ES-I3 (cell line): ENCODE measurements at regions not wholly inside any gene's neighbourhood (a gene's known extent, or its start where the extent isn't known, plus 50 kb on each side); places are given as distances from the start of the nearest gene placed in this dataset.

ENCODE experiments used
- H3K36me3 ChIP-seq: 2 replicates; pipeline ENCODE4 v1.6.1; 2013; ENCODE audit warnings: mild to moderate bottlenecking, low read length, control low read depth, moderate library complexity; ENCODE audit not compliant: insufficient read depth
- H3K4me1 ChIP-seq: 2 replicates; pipeline ENCODE4 v1.6.1; 2013; ENCODE audit warnings: mild to moderate bottlenecking, control low read depth, low read length; ENCODE audit not compliant: insufficient read depth
- H3K9ac ChIP-seq: 2 replicates; pipeline ENCODE4 v1.6.1; 2013; ENCODE audit warnings: low read depth, mild to moderate bottlenecking, low read length, moderate library complexity
- H3K9me3 ChIP-seq: 2 replicates; pipeline ENCODE4 v1.6.1; 2013; ENCODE audit warnings: mild to moderate bottlenecking, low read length, moderate library complexity; ENCODE audit not compliant: control insufficient read depth, insufficient read depth

DNA sequence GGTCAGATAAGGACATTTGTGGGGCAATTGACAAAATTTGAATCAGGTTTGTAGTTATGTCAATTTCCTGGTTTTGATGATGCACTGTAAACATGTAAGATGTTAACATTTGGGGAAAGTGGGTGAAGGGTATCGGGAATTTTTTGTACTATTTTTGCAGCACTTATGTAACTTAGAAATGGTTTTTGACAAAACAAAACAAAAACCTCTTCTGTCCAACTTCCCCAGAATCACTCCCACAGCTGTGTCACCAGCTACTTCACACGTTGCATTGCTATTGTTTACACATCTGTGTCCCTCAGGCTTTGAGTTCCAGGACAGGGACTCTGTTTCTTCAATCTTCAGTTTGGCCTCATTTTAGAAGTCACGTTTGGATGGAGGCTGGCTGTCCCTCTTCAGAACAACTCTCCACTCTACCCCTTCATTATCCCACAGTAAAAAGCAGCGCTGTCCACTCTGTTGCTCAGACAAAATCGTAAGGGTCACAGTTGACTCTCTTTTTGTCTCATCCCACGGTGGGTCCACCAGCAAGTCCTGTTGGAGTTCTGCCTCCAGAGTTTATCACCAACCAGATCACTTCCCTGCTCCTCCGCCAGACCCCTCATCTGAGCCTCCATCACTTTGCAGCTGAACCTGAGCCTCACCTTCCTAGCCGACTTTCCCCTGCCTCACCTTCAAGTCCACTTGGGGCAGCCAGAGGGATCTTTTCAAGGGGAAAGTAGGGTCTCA is 63.2 kb downstream of the NENF start:
- Histone ChIP-seq H3K9ac (no peak overlapping the region), H3K4me1 (no peaks in the 10 kb centered on the region; the same call in none of the 2 replicates), H3K9me3 (no peaks in the 10 kb centered on the region), H3K36me3 (no peaks in the 10 kb centered on the region)

DNA sequence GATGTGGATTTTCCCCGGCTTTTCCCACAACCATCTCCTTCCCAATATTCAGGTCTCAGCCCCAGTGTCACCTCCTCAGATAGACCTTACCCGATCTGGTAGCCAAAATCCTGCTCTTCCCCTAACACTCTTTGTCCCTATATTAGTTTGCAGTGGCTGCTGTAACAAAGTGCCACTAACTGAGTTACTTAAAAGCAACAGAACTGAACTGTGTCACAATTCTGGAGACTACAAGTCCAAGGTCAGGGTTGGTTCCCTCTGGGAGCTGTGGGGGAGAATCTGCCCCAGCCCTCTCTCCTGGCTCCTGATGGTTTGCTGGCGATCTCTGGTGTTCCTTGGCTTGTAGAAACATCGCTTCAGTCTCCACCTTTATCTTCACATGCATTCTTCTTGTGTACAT is 64.0 kb downstream of the NENF start:
- H3K9ac ChIP-seq: no peak overlapping the region
- no peaks in the 10 kb centered on the region for H3K9me3 ChIP-seq
- H3K36me3 ChIP-seq: no peaks in the 10 kb centered on the region
- H3K4me1 ChIP-seq: no peaks in the 10 kb centered on the region; the same call in none of the 2 replicates

DNA sequence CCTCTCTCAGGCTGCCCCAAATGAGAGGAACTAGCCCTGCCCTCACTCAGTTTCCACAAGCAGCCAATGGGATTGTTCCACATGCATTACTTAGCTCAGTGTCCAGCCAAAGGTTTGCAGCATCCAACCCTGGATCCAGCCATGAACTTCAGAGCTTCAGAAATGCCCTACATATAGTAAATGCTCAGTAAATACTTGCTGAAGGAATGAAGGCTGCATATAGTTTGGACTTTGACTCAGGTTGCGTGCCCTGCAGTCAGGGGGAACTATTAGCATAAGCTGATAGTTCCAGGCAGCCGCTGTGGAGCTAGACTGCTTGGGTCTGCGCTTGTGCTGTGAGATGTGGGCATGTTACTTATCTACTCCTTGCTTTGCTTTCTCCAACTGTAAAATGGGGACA is 64.8 kb downstream of the NENF start:
- H3K9ac ChIP-seq: no peak overlapping the region
- H3K36me3 ChIP-seq: no peaks in the 10 kb centered on the region
- no peaks in the 10 kb centered on the region for H3K9me3 ChIP-seq
- no peaks in the 10 kb centered on the region; the same call in none of the 2 replicates for H3K4me1 ChIP-seq

DNA sequence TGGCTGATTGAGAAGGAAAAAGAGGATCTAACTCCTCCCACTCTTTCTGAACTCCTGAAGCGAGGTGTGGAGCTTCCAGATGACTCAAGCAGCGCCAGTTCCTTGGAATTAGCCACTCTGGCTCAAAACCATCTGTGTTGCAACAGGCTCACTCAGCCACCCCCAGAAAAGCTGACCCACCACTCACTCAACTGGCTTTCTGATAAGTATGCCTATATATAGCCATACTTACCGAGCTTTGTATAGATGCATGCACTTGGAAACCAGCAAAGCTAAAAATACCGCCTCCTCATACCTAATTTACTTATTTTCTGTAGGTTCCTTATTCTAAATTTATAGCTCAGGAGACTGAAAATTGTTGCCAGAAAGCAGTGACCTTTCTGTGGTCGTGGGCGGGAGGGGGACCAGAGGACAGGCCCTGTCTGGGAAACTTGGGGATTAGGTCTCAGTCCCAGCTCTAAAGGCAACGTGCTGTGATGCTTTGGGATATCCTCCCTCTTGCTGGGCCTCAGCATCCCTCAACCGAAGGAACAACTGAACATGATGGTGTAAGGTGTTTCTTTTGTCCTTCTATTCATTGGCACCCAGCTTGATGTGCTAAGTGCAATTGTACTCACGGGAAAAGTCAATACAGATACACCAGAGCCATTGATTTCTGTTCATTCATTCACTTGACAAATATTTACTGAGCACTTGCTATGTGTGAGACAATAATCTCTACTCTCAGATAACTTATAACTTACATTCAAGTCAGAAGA is 65.7 kb downstream of the NENF start:
- Histone ChIP-seq H3K4me1 (no peaks in the 10 kb centered on the region; the same call in none of the 2 replicates), H3K9me3 (no peaks in the 10 kb centered on the region), H3K9ac (no peak overlapping the region), H3K36me3 (no peaks in the 10 kb centered on the region)

DNA sequence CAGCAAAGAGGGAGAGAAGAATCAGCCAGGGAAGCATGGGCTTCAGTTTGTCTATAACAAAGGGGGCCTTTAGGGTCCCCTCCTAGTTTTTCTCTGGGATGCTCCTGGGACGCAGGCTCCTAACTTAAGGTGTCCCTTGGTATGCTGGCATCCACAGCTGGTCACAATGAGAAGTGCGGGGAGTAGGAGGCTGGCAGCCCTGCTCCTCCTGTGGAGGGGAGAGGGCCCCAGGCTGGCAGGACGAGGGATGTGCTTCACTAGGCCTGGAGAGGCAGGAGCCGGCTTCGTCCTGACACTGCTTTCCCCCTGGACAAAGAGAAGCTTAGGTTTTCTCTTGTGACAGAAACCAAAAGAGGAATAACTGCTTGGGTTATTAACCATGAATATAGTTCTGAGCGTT is 67.6 kb downstream of the NENF start:
- no peak overlapping the region for H3K9ac ChIP-seq
- no peaks in the 10 kb centered on the region; the same call in none of the 2 replicates for H3K4me1 ChIP-seq
- no peaks in the 10 kb centered on the region for H3K9me3 ChIP-seq
- H3K36me3 ChIP-seq: no peaks in the 10 kb centered on the region

DNA sequence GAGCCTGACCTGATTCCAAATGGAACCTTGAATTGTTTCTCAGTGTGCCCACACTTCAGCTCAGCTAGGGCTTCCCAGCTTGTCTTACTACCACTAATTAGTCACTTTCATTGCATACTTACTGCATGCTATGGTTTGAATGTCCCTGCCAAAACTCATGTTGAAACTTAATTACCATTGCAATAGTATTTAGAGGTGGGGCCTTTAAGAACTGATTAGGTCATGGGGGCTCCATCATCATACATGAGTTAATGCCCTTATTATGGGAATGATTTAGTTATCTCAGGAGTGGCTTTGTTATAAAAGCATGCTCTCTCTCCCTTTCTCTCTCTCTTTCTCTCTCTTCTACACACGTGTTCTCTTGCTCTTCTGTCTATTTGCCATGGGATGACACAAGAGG is 68.3 kb downstream of the NENF start:
- no peak overlapping the region for H3K9ac ChIP-seq
- no peaks in the 10 kb centered on the region; the same call in none of the 2 replicates for H3K4me1 ChIP-seq
- no peaks in the 10 kb centered on the region for H3K9me3 ChIP-seq
- no peaks in the 10 kb centered on the region for H3K36me3 ChIP-seq

DNA sequence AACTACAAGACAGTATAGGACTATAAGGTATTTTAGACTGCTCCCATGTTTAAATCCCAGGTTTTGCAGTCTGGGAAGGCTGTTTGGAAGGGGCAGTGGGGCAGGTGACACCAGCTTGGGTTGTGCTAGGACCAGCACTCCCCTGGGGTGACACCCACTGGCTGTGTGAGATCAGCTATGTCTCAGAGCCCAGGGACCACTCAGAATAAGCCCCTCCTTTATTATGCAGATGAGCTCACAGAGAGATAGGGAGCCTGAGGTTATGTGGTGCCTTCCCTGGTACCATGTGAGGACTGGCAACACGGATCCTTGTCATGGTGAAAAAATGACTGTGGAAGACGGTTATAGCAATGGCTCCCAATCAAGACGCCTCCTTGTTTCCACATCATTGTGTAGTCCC is 71.0 kb downstream of the NENF start:
- H3K4me1 ChIP-seq: peaks cover 10% of the 10 kb centered on the region
- H3K36me3 ChIP-seq: no peaks in the 10 kb centered on the region
- no peaks in the 10 kb centered on the region for H3K9me3 ChIP-seq
- H3K9ac ChIP-seq: no peak overlapping the region

DNA sequence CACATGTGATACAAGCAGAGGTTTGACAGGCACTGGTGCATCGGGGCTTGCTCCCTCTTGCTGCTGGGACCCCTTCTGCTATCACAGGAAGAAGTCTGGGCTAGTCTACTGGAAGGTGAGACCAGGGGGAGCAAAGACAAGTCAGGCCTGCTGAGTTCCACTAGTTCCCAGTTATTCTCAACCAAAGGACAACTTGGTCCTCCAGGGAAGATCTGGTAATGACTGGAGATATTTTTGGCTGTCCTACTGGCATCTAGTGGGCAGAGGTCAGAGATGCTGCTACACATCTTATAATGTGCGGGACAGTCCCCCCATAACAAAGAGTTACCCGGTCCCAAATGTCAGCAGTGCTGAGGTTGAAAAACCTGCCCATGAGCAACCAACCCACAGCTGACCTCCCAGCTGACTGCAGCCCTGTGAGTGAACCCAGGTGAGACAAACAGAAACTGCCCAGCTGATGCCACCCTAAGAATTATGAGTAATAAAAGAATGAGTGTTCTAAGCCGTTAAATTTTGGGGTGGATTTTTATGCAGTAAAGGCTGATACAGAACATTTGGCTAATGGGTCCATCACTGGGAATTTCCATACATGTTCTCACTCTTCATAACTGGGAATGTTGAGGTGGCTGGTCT is 71.6 kb downstream of the NENF start:
- Histone ChIP-seq H3K36me3 (no peaks in the 10 kb centered on the region), H3K9ac (no peak overlapping the region), H3K4me1 (peaks cover 10% of the 10 kb centered on the region), H3K9me3 (no peaks in the 10 kb centered on the region)

DNA sequence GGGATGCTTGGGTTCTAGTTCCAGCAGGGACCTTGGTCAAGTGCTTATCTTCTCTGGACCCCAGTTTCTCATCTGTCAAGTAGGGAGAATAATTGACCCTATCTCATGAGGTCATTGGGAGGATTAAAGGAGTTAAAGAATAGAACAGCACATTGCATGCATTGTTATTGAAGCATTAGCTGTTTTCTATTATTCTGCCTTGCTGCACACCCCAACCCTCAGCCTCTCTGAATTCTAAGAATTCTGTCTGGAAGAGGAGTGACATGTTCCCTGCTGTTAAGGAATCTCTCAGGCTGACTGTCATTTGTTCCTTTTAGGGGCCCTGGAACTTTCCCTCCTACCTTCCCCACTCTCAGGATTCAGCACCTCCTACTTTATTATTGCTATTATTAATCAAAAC is 73.9 kb downstream of the NENF start:
- H3K36me3 ChIP-seq: no peaks in the 10 kb centered on the region
- no peak overlapping the region for H3K9ac ChIP-seq
- H3K4me1 ChIP-seq: peaks cover 10% of the 10 kb centered on the region
- no peaks in the 10 kb centered on the region for H3K9me3 ChIP-seq

DNA sequence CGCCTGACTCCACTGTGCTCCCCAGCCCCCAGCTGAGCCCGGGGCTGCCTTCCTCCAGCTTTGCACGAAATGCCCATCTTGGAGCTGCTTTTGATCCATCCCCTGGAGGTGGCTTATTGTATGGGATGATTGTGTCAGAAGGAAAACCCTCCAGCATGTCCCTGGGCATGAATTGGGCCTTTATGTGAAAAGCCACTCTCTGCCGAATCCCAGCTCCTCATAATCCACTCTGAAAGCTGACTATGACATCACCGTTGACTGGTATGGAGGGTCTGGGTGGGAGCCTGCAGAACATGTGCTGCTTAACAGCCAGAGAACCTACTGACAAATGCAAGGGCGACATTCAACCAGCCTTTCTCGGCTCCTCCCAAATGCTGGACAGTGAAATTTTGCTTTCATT is 74.6 kb downstream of the NENF start:
- Histone ChIP-seq H3K36me3 (no peaks in the 10 kb centered on the region), H3K9me3 (no peaks in the 10 kb centered on the region), H3K4me1 (peaks cover 13% of the 10 kb centered on the region), H3K9ac (no peak overlapping the region)

DNA sequence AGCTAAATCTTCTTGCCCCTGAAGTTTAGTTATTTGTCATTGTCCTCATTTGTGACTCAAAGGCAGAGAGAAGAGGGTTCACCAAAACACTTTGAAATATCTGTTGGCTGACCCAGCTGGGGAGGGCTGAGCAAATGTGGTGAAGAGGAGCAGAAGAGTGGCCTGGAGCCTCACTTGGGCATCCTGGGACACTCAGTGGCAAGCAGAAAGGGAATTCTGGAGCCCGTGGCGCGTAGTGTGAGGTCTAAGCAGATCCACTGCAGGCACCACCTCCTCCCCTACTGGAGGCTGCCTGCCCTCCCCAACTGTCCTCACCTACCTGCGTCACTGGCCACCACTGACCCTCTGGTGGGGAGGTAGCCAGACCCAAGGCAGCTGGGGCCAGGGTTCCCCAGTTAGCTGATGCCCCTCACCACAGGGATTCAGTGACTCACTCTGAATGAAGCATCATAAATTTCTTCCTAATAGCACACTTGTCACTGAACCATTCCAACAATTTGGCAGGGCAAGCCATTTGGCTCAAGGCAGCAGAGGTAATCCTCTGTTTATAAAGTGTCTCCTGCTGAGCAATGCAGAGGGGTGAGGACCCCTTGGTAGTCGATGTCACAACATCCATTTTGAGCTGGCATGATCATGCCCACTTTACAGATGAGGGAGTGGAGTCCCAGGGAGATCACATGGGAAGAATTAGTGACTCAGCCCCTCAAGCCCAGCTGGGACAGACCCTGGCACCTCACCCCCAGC is 80.3 kb downstream of the NENF start:
- Histone ChIP-seq H3K9ac (no peak overlapping the region), H3K9me3 (no peaks in the 10 kb centered on the region), H3K36me3 (no peaks in the 10 kb centered on the region), H3K4me1 (peaks cover 9% of the 10 kb centered on the region; the same call in 1 of the 2 replicates)

DNA sequence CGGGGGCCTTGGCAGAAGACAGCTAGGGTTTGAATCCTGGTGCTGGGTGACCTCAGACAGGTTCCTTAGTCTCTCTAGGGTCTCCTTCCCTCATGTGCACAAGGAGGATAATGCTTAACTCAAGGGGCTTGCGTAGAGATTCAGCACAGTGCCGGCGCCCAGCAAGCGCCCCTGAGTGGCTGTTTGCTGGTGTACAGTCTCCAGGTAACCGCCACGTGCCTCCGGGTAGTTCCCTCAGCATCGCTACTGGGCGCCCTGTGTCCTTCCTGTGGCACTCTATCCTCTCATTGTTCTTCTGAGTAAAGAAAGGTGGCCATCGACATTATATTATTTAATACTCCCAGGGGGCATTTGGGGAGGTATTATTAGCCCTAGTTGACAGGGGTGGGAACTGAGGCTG is 80.9 kb downstream of the NENF start:
- H3K9me3 ChIP-seq: no peaks in the 10 kb centered on the region
- peaks cover 9% of the 10 kb centered on the region; the same call in 1 of the 2 replicates for H3K4me1 ChIP-seq
- no peaks in the 10 kb centered on the region for H3K36me3 ChIP-seq
- no peak overlapping the region for H3K9ac ChIP-seq

DNA sequence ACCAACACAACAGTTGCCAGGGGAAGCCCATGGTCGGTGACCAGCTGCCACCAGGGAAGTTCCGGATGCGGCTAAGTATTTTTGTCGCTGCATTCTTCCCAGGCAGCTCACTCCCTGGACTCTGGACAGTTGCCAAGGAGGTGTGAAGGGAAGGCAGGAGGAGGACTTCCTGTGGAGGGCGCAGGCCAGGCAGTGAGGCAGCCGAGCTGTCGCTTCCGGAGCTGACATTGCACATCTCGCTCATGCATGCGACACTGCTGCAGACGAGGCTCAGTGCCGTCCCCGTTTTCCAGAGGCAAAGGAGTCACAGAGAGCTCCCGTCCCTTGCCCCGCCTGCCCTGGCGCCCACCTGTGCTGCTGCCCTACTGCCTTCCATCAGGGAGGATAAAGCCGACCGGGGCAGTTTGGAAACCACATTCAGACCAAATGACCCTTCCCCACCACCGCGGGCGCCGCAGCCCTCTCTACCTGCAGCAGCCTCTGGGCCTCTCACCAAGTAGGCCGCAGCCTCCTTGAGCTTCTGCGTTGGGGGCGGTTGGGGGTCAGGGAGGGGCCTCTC is 81.4 kb downstream of the NENF start:
- no peaks in the 10 kb centered on the region for H3K9me3 ChIP-seq
- H3K4me1 ChIP-seq: peaks cover 9% of the 10 kb centered on the region; the same call in 1 of the 2 replicates
- H3K36me3 ChIP-seq: no peaks in the 10 kb centered on the region
- H3K9ac ChIP-seq: no peak overlapping the region; the same call in 1 of the 2 replicates

DNA sequence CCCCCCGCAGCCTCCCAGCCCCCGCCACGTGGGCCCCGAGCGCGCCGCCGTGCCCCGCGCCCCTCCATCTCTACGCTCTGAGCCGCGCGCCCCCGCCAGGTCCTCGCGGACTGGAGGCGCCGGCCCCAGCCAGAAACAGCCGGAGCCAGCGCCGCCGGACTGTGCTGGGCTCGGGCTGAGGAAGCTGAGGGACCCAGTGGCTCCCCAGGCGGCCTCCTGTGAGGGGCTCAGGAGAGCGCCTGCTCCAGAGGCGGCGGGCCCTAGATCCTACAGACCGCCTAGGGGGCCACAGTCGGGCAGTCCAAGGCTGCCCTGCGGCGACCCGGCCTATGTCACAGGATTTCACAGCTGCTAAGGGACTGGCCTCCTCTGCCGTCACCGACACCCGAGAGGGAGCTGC is 82.1 kb downstream of the NENF start:
- Histone ChIP-seq H3K4me1 (peaks cover 9% of the 10 kb centered on the region; the same call in 1 of the 2 replicates), H3K36me3 (no peaks in the 10 kb centered on the region), H3K9me3 (no peaks in the 10 kb centered on the region), H3K9ac (peak overlapping the region; percentile 37; the same call in 1 of the 2 replicates)
